ENCODE measurements at regions not wholly inside any gene's neighbourhood (a gene's known extent, or its start where the extent isn't known, plus 50 kb on each side); places are given as distances from the start of the nearest gene placed in this dataset.
"Not testable (repeated sequence)": the region's sequence is repeated elsewhere in the genome, so short reads cannot be mapped to it uniquely, and the experiment has no call there.

DNA sequence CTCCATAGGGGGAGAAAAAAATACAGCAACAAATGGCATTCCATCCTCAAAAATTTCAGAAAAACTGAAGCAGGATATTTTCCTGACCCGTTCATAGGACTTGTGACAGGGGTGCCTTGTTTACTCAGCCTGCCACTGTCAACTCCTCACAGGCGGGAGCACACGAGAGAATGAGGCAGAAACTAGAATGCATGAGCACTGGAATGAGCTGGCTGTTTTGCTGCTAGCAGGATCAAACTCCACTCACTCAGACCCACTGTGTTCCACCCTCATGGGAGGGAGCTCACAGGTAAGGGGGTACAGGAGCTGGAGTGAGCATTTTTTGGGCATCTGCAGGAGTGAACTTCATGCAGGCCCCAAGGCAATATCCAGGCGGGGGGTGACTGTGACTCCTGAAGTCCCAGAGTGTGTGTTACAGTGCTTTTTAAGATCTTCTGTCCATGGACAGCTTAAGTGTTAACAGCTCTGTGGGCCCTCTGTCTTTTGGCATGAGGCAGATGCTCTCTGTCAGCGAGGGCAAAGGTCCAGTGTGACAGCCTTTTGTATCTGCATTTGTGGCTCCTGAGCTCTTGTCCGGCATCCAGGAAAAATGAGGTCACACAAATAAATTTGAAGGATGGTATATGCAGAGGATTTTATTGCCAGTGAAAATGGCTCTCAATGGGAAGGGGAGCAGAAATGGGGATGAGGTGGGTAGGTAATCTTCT is 905.7 kb upstream of the TENM4 start:
- DNase-seq (ENCODE audit: low read depth) = no peak

DNA sequence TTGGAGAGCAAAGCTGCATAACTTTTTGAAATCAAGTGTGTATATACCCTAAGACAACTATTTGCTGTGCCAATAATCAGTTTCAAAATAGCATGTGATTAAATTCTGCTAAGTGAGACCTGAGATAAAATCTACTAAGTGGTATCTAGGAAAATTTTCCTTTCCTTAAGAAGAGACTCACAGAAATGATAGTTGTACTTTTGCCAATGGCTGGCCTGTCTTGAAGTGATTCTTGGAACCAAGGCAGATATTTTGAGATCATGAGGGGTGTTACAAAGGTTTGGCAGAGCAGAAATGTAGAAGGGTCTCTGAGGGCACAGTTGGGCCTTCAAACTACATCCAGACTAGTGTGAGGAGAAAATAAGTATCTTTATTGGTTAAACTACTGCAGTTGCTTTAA is 902.6 kb upstream of the TENM4 start:
- DNase-seq (ENCODE audit: low read depth) = no peak

DNA sequence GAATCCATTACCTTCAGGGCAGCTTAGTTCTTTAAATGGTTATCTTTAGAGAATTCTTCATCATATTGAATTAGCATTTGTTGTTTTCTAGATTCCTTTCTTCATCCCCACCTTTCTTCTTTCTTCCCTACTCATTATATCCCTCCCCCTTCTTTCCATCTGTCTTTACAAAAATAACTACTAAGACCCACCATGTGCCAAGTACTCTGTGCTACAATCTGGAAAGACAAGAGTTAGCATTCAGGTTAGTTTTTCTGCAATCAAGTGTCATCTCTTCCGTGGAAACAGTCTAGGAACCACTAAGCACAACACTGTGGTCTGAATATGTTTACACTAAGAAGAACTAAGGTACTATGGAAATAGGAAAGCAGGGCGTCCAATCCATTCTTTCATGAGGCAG is 897.4 kb upstream of the TENM4 start:
- no peak for DNase-seq (ENCODE audit: low read depth)

DNA sequence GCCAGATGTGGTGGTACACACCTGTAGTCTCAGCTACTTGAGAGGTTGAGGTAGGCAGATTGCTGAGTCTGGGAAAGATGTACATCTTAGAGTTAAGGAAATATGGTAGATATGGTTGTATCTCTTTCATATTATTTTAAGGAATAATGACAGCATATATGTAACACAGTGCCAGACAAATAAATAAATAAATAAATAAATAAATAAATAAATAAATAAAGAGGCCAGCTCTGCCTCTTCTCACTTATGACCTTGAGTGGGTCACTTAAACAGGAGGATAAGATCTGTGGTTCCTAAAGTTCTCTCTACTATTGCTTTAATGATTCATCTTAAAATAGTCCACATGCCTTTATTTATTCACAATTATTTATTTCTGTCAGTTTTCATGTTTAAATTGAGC is 890.9 kb upstream of the TENM4 start:
- no peak for DNase-seq (ENCODE audit: low read depth)

DNA sequence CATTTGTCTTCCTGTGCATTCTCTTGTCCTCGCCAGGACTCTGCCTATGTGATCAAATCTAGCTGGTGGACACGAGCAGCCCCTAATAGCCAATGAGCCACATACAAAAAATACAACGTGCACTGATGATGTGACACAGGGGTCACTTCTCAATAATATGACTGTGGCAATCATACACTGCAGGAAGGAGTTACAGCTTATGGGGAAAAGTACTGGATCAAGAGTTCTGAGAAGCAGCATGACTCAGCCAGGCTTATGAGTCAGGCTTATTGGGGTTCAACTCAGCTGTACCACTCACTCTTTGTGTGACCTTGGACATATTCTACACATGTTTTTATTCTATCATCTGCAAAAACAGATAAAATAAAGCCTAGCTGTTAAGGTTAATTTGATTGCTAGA is 889.4 kb upstream of the TENM4 start:
- no peak for DNase-seq (ENCODE audit: low read depth)

DNA sequence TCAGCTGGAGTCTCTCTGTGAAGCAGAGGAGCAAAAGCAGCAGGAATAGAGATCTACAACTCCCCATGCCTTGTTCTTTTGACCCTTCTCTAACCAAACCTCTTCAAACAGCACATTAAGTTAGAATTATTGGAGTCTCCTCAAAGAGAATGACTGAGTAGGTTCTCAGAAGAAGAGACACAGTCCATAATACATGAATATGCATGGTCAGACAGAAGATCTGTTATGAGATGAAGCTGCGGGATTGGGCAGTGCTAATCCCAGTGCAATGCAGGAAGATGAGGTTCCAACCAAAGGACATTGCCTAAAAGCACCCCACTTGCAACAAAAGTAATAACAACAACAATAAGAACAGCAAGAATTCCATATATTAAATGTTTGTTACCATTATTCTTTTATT is 887.9 kb upstream of the TENM4 start:
- no peak for DNase-seq (ENCODE audit: low read depth)

DNA sequence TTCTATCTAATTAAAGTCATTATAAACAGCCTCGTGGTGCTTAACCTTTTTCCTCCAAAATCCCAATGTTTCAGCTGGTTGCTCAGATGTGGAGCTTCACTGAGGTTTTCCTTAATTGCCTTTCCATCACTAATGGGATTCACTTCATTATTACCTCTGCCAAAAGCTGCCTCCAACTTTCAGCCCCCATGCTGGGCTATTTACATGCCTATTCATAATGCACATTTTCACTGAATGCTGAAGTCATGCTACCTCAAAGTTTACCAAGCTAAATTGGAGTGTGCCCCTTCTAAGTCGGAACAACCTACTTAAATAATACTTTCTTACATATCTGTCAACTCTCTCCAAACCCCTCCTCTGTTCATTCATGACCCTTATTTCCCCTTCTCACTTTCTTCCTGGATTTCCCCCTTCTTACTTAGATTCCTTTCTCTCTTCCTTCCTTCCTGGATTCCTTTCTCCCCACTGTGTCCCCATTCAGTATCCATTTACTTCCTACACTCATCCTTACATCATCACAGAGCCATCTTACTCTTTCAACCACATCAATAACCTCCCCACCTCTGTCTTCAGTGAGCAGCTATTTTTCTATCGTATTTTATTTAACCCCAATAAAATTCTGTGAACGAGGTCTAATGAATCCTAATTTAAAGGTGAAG is 887.3 kb upstream of the TENM4 start:
- DNase-seq (ENCODE audit: low read depth) = no peak

DNA sequence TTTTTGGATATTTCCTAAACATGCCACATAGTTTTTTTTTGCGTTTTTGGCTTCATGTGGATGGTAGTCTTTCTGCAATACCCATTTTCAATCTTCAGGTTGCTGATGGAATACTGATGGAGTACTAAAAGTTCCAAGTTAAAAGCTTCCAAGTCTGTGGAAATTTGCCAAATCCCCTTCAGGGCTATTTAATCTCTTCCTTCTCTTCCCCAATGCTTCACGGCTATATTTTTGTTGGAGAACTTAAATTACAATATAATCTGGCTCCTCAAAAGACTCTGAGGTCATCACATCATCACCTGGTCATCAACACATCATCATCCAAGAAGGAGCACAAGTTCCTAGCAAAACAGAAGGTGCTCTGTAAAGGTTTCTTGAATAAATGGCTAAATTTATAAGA is 881.0 kb upstream of the TENM4 start:
- DNase-seq (ENCODE audit: low read depth) = no peak

DNA sequence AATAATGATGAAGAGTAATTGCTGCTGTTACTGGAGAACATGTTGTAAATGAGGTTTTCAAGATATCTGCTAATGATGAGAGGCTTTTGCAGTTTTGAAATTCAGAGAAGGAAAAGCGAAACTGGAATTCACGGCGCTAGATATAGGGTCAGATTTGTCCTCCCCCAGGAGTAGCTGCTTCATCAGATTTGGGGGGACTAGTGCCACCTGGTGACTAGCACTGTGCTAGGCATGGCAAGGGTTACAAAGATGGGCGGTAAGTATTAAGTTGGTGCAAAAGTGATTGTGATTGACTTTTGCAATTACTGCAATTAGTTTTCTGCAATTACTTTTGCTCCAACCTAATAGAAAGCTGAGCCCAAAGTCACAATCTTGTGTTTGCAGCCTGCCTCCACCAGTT is 879.9 kb upstream of the TENM4 start:
- no peak for DNase-seq (ENCODE audit: low read depth)

DNA sequence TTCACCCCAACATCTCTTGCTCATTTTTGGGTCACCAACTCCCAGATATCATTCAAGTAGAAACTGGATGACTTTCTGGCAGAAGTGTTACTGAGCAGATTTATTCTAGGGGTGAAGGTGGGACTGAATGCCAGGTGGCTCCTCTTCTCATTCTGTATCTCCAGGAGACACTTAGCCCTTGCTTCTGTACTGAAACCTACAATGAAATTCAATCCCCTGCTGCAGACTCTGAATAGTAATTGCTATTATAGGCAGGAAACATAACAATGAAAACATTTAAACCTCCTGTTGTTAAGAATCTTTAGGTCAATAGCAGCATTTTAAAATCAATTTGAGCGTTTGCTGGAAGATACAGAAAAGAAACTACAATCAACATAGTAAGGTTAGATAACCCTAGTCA is 879.4 kb upstream of the TENM4 start:
- no peak for DNase-seq (ENCODE audit: low read depth)

DNA sequence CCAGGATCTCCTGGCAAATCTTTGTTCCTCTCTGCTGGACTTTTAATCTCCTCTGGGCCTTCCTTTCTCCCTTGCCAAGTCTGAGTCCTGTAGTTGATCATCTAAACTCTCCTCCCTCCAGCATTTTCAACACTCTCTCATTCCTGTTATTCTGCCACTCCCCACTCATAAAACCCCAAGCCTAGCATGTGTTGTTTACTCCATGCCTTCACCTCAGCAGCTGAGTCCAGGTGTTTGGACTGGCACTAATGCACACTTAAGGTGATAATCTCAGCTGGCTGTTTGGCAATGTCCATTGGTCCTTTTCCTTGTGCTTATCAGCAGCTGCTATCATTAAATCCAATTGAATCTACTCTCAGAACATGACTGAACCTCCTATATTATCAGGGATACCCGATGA is 876.8 kb upstream of the TENM4 start:
- DNase-seq (ENCODE audit: low read depth) = no peak

DNA sequence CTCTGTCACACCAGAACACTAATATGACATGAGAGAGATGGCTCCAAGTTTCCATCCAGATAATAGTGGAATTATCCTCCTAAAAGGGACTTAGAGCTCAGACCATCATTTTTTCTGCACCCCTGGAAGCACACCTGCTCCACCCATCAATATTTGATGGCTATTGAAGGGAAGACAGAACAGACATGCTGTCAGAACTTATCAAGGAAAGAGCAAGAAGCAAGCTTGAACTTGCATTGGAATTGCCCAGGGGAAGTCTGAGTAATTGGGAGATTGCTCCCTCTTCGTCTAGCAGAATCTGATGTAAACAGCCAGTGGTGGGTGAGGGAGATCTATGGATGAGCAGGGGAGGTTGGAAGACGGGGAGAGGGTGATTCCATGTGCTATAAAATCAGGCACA is 874.4 kb upstream of the TENM4 start:
- DNase-seq (ENCODE audit: low read depth) = no peak

DNA sequence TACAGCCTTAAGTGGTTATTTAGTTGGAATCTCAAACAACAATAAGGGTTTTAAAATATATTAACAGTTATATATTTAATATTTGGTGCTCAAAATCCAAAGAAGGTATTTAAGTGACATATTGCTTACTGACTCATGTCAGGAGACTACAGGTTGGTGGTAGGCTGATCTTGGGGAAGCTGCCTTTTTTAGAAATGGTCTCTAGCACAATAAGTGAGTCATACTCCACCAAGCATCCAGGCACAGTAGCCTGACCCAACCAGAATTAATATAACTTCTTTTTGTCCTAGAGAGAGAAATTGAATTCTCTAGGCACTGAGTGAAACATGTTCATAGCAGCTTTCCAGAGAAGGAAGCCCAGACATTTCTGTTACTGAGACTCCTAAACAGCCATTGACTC is 868.5 kb upstream of the TENM4 start:
- DNase-seq (ENCODE audit: low read depth) = no peak

DNA sequence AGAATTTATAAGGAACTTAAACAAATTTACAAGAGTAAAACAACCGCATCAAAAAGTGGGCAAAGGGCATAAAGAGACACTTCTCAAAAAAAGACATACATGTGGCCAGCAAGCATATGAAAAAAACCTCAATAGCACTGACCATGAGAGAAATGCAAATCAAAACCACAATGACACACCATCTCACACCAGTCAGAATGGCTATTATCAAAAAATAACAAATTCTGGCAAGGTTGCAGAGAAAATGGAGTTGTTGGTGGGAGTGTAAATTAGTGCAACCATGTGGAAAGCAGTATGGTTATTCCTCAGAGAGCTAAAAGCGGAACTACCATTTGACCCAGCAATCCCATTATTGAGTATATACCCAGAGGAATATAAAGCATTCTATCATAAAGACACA is 866.8 kb upstream of the TENM4 start:
- no peak for DNase-seq (ENCODE audit: low read depth)

DNA sequence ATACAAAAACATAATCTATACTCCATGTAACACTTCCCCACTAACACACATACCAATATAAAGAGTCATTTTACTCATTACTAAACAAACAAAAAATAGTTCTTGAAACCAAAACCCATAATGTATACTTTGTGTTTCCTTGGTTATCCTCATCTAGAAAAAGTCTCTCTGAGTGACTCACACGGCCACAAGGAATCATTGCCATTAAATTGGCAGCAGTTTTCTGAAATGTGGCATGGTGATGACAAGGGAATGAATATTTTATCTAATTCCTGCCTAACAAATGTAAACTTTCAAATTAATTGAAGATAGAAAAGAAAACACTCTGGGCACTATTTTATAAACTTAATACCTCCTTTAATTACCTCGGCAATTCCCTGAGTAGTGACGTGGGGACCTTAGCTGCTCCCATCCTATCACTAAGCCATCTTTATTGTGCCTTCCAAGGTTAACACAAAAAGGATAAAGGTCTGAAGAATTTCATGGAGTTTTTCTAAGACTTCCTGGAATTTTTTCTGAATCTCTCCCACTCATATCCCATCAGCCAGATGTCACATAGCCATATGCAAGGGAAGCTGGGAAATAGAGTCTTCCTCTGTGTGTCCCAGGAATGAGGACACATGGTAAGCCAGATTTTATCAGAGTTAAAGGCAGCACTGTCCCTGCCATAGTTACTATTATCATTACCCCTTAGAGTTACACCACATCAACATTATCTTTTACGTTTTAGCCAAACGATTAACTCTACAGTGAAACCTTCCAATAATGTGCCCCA is 857.2 kb upstream of the TENM4 start:
- DNase-seq (ENCODE audit: low read depth) = no peak

DNA sequence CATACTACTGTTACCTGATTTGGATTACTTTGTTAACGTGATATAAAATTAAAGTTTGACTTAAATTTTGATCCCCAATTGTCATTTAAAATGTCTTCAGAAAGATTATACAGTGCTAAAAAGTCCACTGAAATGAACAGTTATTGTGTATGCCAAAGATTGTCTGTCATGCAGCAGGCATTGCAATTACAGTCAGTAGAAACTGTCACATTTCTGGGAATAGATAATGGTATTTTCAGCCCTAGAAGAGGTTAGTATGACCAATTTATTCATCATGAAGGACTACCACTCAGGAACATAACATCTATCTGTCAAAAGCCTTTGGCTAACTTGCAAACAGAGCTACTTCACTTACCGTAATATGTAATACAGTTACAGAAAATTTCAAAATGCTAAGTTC is 852.5 kb upstream of the TENM4 start:
- DNase-seq (ENCODE audit: low read depth) = no peak

DNA sequence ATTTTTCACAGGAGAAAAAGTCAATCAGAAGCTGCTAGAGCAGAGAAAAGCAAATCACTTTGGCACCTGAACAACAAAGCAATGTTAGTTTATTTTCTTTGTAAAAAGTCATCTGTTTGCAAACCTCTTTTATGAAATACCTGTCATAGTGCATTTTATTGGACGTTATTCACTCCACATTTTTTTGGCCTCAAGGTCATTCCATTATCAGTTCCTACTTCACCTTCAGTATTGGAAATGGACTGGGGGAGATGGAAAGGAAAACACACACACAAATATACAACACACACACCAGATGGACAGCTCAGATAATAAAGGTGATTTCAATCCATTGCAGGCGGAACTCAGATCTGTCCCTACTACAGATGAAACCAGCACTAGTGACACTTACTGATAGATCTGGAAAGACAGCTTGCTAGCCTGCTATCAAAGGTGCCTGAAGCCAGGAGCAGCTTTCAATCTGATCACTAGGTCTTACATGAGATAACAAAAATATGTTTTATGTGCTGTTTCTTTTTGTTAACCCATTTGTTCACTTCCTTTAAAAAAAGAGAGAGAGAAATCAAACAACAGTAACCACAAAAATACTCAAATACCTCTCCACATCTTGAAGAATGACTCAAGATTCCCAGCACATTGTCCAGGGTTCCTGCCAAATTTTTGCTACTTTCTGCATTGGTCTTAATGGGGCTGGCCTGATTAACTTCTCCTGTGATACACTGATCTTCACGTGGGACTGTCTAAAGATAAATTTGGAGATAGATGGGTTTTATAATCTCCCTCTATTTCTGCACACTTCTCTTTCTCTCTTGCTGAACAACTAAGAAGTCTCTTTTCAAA is 844.3 kb upstream of the TENM4 start:
- no peak for DNase-seq (ENCODE audit: low read depth)

DNA sequence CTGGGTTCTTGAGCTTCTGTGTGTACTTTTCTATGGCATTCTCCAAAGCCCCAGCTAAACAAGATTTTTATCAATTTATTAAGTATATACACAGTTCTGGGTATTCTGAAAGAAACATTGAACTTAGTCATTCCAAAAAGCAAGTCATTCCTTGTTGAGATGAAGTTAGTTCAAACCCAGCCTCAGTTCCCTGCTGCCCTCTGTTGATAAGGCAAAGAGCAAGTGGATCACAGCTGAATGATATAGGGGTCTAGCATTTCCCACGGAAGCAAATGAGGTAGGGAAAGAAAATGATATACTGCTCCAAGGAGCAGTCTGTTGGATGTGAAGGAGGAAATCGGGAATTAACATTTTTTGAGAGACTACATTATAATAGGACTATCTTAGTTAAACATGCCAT is 841.8 kb upstream of the TENM4 start:
- no peak for DNase-seq (ENCODE audit: low read depth)

DNA sequence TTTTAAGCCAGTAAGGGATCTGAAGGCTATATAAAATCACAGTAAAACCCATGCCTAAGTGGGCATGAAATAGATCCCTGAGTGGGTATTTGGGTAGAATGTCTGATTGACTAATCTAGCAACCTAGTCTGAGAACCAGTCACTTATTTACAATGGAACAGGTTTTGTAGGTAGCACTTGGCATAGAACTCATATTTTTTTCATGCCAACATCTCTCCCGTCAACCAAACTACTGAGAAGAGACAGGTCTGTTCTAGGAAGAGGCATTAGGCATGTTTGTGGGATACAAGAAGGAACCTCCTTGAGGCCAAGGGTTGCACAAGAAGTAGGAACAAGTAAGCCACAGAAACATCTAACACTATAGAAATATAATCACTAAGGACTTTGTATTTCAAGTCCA is 840.4 kb upstream of the TENM4 start:
- no peak for DNase-seq (ENCODE audit: low read depth)

DNA sequence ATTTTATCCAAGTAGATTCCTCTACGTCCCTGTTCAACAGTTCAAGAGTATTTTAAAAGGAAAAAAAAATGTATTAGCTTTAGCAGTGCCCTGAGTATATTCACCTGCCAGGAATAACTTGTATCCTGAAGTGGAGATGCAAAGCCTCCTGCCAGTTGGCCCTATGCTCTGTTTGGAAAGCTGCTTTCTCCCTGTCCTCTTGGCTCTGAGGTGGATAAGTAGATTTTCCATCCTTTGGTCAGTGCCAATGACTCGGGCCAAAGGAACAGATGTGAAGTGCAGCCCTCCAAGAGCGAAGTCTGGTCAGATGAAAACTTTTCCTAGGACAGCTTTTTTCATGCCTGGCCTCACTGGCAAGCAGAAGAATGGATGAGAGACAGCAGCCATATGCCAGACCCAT is 839.9 kb upstream of the TENM4 start:
- DNase-seq (ENCODE audit: low read depth) = no peak

DNA sequence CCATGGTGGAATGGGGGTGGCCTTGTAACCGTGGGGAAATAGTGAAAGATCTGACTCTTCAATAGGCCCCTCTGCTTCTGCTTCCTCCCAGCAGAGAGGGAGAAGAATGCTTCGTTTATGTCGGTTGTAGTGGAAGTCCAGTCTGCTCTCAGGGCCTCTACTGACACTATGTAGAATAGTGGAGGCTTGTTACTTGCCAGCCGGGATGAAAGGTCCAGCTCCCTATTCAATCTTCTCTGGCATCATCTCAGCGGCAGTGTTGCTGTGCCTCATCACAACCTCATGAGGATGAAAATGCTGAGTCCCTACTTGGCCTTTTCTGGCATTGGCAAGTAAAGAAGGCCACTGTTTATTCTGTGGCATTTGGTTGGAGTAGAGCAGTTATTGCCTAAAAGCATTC is 820.9 kb upstream of the TENM4 start:
- DNase-seq (ENCODE audit: low read depth) = no peak

DNA sequence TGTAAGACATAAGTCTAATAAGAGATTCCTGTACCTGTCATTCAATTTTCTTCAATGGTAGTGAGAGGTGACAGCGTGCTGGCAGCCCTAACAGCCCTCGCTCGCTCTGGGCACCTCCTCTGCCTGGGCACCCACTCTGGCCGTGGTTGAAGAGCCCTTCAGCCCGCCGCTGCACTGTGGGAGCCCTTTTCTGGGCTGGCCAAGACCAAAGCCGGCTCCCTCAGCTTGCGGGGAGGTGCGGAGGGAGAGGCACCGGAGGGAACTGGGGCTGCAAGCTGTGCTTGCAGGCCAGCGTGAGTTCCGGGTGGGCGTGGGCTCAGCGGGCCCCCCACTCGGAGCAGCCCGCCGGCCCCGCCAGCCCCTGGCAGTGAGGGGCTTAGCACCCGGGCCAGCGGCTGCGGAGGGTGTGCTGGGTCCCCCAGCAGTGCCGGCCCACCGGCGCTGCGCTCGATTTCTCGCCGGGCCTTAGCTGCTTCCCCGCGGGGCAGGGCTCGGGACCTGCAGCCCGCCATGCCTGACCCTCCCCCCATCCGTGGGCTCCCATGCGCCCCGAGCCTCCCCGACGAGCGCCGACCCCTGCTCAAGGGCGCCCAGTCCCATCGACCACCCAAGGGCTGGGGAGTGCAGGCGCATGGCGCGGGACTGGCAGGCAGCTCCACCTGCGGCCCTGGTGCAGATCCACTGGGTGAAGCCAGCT is 816.6 kb upstream of the TENM4 start:
- DNase-seq (ENCODE audit: low read depth) = not testable (repeated sequence)
